SK-N-MC (cell line): ENCODE measurements at regions not wholly inside any gene's neighbourhood (a gene's known extent, or its start where the extent isn't known, plus 50 kb on each side); places are given as distances from the start of the nearest gene placed in this dataset.

ENCODE experiments used
- EZH2 ChIP-seq: fragments of 200-600 bp; sonication (generic); IDR thresholded peaks from one replicate; pipeline ENCODE4 v1.6.1; 2017; ENCODE audit warnings: antibody characterized with exemption
- POLR2AphosphoS5 ChIP-seq: IDR thresholded peaks from 2 replicates; pipeline ENCODE4 v1.6.1; 2012; ENCODE audit warnings: mild to moderate bottlenecking, low read depth, low read length, borderline replicate concordance

DNA sequence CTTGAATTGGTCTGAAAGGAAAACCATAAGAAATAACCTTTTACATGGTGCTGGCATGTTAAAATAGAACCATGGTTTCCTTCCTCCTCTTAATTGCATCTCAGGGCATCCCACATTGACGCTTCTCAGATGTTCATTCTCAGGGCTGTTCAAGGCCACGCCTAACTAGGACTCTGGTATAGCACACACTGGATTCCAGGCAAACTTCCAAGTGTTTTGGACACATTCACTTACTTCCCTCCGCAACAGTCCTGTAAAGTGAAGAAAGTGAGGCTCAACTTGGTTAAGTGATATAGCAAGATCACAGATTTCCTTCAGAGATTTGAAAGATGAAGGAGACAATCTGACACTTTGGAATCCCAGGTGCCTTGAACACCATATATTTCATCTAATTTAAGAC, 244.8 kb downstream of the DUSP10 start:
- TF ChIP-seq EZH2 (no peak), POLR2AphosphoS5 (no peak)
